Kidney epithelial cell (primary cell): ENCODE measurements at regions not wholly inside any gene's neighbourhood (a gene's known extent, or its start where the extent isn't known, plus 50 kb on each side); places are given as distances from the start of the nearest gene placed in this dataset.
"Not testable (repeated sequence)": the region's sequence is repeated elsewhere in the genome, so short reads cannot be mapped to it uniquely, and the experiment has no call there.

ENCODE experiments used
- DNase-seq: peaks from one replicate; pipeline ENCODE4 v3.0.0-alpha.2; 2010; ENCODE audit warnings: low read depth
- H3K27me3 ChIP-seq: 2 replicates; pipeline ENCODE4 v1.6.0; 2011; ENCODE audit warnings: low read length; ENCODE audit not compliant: control insufficient read depth, insufficient read depth
- H3K36me3 ChIP-seq: 2 replicates; pipeline ENCODE4 v1.5.1; 2011; ENCODE audit warnings: low read length; ENCODE audit not compliant: control insufficient read depth, insufficient read depth
- H3K4me3 ChIP-seq: 2 replicates; pipeline ENCODE4 v1.5.1; 2011; ENCODE audit warnings: low read depth, mild to moderate bottlenecking, control low read depth, low read length
- CTCF ChIP-seq: IDR thresholded peaks from 2 replicates; pipeline ENCODE4 v1.5.1; 2011; ENCODE audit warnings: mild to moderate bottlenecking, moderate library complexity, low read length, control low read depth, inconsistent platforms; ENCODE audit not compliant: insufficient read depth, poor library complexity, severe bottlenecking

GRCh38 chr21:14889080-14889810, 175.6 kb downstream of the NRIP1 start:
- no peaks in the 10 kb centered on the region for H3K27me3 ChIP-seq
- no peak for DNase-seq
- no peak for TF ChIP-seq CTCF
- no peak overlapping the region for H3K4me3 ChIP-seq
- no peaks in the 10 kb centered on the region for H3K36me3 ChIP-seq

- H3K4me3 ChIP-seq = no peak overlapping the region
- DNase-seq = no peak
- no peak for TF ChIP-seq CTCF
- H3K36me3 ChIP-seq = no peaks in the 10 kb centered on the region
- H3K27me3 ChIP-seq = no peaks in the 10 kb centered on the region
Observed at GRCh38 chr21:14888202-14888601, 176.6 kb downstream of the NRIP1 start.

GRCh38 chr21:14886001-14886400, 178.8 kb downstream of the NRIP1 start:
- DNase-seq = no peak
- TF ChIP-seq CTCF = no peak
- H3K4me3 ChIP-seq = no peak overlapping the region
- no peaks in the 10 kb centered on the region for H3K36me3 ChIP-seq
- H3K27me3 ChIP-seq = no peaks in the 10 kb centered on the region

GRCh38 chr21:14883351-14883750, 181.4 kb downstream of the NRIP1 start:
- Histone ChIP-seq H3K36me3 (no peaks in the 10 kb centered on the region), H3K4me3 (no peak overlapping the region), H3K27me3 (no peaks in the 10 kb centered on the region)
- DNase-seq = no peak
- TF ChIP-seq CTCF = no peak

GRCh38 chr21:14882545-14882944, 182.3 kb downstream of the NRIP1 start:
- H3K4me3 ChIP-seq, H3K36me3 ChIP-seq, DNase-seq, H3K27me3 ChIP-seq: not testable (repeated sequence)

GRCh38 chr21:14881863-14882499, 182.8 kb downstream of the NRIP1 start:
- no peak for DNase-seq
- Histone ChIP-seq H3K36me3 (no peaks in the 10 kb centered on the region), H3K27me3 (no peaks in the 10 kb centered on the region), H3K4me3 (no peak overlapping the region)
- TF ChIP-seq CTCF = no peak
